ENCODE measurements at regions not wholly inside any gene's neighbourhood (a gene's known extent, or its start where the extent isn't known, plus 50 kb on each side); places are given as distances from the start of the nearest gene placed in this dataset.
"Not testable (repeated sequence)": the region's sequence is repeated elsewhere in the genome, so short reads cannot be mapped to it uniquely, and the experiment has no call there.

DNA sequence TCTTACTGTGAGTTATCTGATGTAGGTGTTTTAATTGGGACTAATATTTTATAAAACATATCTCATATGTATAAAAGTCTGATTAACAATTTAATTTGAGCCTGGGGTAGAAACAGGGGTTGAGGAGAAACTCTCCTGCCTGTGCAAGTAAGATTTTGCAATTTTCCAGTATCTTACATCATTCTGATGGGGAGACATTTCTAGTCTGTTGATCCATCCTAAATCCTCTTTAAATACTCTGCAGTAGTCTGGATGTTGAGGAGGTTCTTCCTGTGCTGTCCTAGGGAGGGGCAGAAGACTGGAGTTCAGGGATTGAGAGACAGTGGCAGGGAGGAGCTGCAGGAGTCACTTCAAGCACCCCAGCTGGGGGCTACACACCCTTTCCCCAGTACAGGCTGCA is 287.8 kb downstream of the ADGRD1 start:
- DNase-seq (ENCODE audit: low spot score), result no peak
- no peak for TF ChIP-seq CTCF (IDR thresholded peaks at IDR 0.05; ENCODE audit: extremely low read depth, missing control alignments)

- no peak for DNase-seq (ENCODE audit: low spot score)
Measured at GRCh38 chr12:131242741-131243496, 289.2 kb downstream of the ADGRD1 start.

GRCh38 chr12:131244157-131244688 is 290.5 kb downstream of the ADGRD1 start:
- DNase-seq (ENCODE audit: low spot score), result not testable (repeated sequence)

More at GRCh38 chr12:131242741-131243496, 289.2 kb downstream of the ADGRD1 start:
- no peak for TF ChIP-seq CTCF (IDR thresholded peaks at IDR 0.05; ENCODE audit: extremely low read depth, missing control alignments)

GRCh38 chr12:131245161-131245560 is 291.5 kb downstream of the ADGRD1 start:
- not testable (repeated sequence) for DNase-seq (ENCODE audit: low spot score)

DNA sequence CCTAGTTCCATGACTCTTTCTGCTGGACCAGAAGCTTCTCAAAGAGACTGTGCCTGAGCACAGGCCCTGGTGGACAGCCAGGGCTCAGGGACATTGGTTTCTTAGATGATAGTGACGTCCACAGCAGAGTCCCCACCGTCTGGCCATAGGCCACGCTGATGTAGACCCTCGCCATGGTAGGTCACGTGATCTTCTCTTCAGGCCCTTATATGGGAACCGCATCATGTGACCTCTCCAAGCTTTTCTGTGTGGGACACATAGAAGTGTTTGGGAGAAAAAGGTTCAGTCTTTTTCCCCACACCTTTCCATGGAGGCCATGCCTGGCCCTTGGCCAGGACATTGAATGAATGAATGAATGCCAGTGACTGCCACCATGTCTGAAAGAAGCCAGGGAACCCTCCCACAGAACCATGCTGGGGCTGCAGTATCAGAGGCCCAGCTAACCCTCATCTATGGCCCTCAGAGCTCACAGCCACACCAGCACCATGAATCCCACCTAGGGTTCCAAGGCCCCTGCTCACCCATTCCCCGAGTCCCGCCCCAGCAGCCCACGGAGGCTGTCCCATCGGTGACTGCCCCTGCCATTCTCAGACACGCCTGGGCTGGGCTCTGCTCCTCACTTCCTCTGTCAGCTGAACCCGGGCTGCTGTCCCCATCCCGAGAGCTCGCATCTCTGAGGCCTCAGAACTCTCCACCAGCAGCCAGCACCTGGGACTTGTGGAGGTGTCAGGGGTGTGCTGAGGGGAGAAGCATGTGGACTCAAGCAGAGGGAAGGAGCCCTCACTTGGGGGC is 292.1 kb downstream of the ADGRD1 start:
- TF ChIP-seq CTCF (IDR thresholded peaks at IDR 0.05; ENCODE audit: extremely low read depth, missing control alignments), result no peak
- no peak for DNase-seq (ENCODE audit: low spot score)

- DNase-seq (ENCODE audit: low spot score), result not testable (repeated sequence)
Measured at GRCh38 chr12:131247026-131247725, 293.5 kb downstream of the ADGRD1 start.

GRCh38 chr12:131247875-131248274 is 294.2 kb downstream of the ADGRD1 start:
- not testable (repeated sequence) for DNase-seq (ENCODE audit: low spot score)

DNA sequence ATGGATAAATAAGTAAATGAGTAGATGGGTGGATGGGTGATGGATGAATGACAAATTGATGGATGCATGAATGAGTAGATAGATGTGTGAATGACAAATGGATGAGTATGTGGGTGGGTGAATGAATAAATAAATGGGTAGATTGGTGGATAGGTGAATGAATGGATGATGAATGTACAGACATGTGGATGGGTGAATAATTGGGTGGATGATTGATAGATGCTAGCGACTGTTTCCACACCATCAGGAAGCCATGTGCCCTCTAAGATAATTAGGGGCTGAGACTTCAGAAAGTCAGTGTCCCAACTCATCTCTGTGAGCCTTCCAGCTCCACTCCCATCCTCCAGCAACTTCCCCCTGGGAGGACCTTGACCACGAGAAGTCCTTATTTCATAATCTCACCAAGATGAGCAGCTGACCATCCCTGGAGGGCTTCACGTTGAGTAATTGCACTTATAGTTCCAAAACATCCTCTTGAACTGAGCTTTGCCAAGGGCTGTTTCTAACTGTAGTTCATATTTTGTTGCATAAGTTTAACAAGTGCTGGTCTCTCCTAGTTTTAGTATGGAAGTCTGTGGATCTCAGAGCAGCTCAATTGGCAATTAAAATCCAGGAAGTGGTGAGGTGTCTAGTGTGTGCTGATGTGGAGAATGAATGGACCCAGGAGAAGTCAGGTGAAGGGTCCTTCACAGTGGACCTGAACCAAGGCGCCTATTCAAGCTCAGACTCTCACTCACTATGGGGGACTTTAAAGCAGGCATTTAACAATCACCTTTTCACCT is 295.7 kb downstream of the ADGRD1 start:
- TF ChIP-seq CTCF (IDR thresholded peaks at IDR 0.05; ENCODE audit: extremely low read depth, missing control alignments), result no peak
- DNase-seq (ENCODE audit: low spot score), result no peak

Measured in GM20000 (cell line).